ENCODE measurements at regions not wholly inside any gene's neighbourhood (a gene's known extent, or its start where the extent isn't known, plus 50 kb on each side); places are given as distances from the start of the nearest gene placed in this dataset.

DNA sequence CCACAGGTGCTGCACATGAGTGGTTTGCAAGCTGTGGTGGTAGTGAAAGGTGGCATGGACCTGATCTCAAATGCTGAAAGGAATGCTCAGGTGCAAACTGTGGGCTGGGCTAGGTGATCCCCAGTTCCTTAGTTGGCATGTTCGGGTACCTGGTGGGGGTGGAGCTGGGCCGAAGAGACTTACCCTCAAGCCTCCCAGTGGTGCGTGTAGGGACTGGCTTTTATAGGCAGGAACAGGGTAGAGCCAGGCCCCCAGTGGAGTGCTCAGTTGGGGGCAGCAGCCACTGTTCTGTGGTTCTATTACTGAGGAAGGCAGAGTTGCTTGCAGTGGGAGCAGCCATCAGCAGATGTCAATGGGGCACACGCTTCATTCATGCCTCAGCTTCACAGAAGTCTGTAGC, 399.8 kb downstream of the HTR1B start:
- no peak for DNase-seq

DNA sequence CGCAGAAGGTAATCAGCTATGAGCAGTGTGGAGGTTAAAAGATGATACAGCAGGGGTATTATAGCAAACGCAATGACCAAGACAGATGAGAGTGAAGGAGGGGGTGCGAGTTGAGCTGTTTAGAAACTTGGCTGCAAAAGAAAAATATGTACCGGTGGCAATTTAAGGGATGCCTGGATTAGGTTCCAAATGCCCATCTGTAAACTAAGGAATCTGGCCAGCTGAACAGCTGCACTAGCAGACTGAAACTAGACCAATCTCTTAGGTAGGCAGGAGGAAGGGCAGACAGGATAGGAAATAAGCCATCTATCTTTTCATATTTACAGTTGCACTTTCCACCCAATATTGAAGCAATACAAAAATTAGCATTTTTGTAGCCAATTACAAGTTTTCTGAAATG, 407.6 kb downstream of the HTR1B start:
- DNase-seq = no peak

DNA sequence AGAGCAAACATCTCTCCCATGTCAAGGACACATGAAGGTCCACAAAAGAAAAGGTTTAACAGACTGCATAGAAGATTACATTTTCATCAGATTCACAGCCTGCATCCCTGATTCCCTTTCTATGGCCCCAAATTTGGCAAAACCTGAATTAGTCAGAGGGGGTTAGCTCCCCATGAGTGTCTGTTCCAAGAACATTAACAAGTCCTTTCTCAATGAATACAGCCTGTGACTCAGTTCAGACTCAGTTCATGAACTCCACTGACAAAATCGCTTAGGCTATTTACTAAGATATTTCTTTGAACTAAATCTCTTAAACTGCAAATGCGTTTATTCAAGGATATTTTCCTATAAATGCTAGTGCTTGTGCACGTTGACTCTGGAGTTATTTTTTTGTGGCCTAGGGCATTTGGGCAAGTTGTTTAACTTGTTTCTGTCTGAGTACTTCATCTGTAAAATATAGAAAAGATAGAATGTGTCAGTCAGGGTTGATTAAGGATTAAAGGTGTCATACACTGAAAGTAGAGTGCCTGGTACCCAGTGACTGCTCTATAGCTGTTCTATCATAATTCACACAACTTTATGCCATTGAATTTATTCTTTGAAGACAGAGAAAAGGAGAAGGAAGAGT, 422.6 kb downstream of the HTR1B start:
- no peak for DNase-seq

DNA sequence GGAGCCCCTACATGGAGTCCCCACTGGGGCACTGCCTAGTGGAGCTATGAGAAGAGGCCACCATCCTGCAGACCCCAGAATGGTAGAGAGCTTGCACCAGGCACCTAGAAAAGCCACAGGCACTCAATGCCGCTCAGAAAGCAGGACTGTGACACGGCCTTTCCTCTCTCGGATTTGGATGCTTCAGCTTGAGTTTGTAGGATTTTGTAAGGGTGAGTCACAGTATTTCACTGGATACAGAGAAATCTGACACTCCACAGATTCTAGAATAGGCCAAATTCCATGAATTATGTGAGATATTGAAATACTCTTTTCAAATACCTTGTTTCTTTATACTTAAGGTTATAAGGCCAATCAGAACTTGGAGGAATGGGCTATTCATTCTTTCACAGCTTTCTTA, 424.5 kb downstream of the HTR1B start:
- no peak for DNase-seq

DNA sequence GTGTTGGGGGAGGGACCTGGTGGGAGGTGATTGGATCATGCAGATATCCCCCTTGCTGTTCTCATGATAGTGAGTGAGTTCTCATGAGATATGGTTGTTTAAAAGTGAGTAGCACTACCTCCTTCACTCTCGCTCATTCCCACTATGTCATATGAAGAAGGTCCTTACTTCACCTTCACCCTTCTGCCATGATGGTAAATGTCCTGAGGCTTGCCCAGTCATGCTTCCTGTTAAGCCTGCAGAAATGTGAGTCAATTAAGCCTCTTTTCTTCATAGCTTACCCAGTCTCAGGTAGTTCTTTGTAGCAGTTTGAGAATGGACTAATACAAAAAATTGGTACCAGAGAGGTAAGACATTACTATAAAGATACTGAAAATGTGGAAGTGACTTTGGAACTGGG, 425.9 kb downstream of the HTR1B start:
- DNase-seq = no peak

DNA sequence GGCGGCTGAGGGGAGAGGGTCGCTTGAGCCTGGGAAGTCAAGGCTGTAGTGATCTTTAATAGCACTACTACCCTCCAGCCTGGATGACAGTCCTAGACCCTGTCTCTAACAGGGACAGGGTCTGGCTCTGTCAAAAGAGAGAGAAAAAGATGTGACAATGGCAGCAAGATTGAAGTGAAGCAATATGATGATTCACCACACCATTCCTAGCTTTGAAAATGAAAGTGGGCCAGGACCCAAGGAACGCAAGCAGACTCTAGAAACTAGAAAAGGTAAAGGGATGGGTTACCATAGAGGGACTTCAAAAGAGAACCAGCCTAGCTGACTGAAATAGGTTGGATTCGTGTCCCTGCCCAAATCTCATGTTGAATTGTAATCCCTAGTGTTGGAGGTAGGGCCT, 426.9 kb downstream of the HTR1B start:
- DNase-seq = no peak

DNA sequence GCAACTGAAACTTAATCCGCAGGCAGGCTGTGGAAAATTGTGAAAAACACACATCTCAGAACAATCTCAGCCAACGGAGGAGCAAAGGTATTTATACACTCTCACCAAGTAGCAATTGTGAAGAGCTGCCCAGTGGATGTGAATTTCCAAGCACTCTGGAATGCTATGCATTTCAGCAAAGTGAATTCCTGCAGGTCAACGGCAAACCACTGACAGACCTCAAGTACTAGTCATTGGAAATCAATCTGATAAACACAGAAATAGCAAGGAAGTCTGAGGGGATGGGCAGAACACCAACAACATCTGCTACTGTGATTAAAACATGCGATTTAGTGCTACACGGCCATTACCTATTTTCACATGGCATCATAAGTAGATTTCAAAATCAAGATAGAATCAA, 429.1 kb downstream of the HTR1B start:
- DNase-seq = no peak

DNA sequence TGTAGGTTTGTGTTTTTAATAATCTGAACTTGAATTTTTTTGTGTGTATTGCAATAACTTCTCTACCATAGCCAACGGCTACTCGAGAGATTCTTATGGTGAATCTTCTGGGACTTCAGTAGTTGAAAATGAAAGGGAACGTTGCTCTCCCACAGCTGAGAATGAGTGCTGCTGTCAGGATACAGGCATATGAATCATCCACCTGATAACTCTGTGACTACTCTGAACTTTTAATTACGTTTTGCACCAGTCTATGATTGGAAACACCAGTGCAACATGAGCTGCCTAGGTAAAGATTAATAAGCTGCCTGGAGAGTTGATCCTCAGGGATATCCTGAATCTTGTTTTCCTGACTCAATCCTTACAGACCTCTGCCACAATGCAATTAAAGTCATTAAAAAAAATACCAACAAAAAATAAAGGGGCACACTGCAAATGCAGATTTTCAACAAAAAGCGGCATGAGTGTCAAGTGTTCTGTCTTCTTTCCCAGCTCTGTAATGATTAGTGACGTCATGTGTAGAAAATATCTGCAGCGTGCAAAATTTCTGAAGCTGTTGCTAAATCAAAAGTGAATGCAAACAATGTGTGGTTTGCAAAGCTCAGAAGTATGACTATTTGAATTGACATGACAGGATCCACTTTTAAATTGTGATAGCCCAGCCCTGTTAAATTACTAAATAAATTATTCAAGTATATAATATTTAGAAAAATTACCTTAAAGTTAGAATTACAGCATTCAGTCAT, 432.2 kb downstream of the HTR1B start:
- no peak for DNase-seq

DNA sequence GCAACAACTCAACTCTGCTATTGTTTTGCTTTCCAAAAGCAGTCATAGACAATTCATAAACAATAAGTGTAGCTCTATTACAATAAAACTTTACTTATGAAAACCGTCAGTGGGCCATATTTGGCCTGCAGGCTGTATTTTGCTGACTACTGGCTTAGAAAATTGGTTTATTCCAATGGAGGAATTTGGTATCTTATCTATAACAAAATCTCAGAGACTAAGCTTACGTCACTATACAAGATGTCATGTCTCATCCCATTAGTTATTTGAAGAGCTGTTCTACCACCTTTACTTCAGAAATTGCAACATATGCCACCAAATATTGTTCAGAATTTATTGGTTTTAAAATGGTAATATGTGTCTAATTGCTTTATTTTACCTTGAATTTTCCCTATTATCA, 436.9 kb downstream of the HTR1B start:
- no peak for DNase-seq

DNA sequence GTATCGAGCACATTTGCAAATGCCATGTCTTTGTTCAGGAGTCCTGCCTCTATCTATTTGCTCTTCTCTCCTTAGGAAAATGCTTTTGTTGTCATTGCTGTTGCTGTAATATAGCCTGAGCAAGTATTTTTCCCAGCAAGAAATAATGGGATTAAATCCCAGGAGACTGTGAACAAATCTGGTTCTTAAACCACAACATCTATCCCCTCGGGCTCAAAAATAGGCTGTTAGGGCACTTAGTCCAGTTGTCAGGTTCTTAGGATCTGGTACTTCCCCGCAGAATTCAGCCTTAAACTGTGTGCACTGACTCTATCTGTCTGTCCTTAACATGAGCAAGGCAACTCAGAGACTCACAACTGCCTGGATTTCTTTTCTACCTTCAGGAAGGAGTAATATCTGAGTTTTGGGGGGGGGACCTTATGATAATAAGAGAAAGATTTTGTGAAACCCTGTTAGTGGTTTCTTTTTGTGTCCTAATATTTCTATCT, 437.5 kb downstream of the HTR1B start:
- no peak for DNase-seq

DNA sequence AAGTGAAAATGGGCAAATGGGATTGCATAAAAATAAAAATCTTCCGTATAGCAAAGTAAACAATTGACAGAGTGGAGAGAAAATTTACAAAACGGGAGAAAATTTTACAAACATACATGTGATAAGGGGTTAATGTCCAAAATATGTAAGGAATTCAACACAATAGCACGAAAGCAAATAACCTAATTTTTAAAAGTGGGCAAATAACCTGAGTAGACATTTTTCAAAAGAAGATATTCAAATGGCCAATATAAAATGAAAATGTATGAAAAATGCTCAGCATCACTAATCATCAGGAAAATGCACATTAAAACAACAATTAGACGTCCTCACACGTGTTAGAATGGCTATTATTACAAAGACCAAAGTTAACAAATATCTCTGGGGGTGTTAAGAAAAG, 441.5 kb downstream of the HTR1B start:
- no peak for DNase-seq

DNA sequence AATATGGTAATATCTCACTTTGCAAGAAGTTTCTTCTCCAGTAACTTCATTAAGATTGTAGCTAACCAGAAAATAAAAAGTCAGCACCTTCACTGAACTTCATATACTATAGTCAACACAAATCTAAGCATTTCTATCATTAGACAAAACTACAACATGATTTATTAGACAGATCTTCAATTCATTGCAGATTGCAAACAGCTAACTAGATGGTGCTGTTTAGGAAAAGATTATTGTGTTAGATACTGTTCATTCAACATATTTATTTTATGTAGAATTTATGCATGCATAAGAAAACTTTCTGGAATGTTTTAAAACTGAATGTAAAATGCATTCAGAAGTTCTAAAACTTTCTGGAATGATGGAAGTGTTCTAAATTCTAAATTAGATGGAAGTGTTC, 442.1 kb downstream of the HTR1B start:
- no peak for DNase-seq

DNA sequence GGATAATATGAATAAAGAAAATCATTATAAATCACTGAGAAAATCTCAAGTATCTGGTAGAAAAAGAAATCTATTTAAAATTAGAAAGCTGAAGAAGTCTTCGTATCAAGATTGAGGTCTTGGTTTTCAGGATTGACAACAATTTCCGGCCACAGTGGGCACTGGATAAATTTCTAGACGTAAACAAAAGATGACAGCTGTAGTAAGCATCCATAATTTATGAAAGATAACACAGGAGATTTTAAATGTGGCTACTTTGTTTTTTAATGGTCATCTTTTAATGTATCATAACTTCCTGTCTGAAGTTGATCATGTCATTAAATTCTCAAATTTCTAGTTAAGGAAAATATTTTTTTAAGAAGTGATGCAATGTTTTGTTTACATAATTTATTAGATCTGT, 444.2 kb downstream of the HTR1B start:
- DNase-seq = no peak

DNA sequence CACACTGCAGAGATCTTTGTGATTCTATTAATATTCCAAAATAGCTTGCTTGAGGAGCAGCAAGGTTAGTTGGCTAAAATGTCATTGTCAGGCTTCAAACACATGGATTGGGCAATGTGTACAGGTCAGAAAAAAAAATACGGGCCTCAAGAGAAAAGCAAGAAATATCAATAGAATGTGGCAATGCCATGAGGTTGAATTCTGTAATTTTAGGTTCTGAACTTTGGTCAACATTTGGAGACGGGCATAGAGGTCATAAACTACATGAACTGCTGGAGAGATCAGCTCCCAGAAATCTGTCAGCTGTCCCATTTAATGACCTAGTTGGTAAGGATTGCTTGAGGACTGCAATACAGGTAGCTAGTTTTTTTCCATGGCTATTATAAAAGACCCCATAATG, 445.8 kb downstream of the HTR1B start:
- no peak for DNase-seq

DNA sequence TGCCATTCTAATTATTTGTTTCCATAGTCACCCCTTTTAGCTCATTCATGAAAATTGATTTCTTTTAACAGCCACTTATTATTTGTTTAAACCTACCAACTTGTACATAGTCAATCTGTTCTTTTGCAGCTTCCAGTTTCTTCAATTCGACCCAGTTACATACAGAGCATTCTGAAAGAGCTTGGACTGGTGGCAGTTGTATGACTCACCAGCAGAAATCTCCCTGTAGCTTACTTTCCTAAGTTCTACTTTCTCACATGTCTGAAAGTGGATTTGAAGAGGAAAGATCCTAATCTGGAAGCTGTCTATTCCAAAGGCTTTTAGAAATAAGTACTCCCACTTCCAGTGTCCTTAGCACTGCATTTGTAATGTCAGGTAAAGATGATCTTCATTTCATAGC, 447.9 kb downstream of the HTR1B start:
- DNase-seq = no peak

DNA sequence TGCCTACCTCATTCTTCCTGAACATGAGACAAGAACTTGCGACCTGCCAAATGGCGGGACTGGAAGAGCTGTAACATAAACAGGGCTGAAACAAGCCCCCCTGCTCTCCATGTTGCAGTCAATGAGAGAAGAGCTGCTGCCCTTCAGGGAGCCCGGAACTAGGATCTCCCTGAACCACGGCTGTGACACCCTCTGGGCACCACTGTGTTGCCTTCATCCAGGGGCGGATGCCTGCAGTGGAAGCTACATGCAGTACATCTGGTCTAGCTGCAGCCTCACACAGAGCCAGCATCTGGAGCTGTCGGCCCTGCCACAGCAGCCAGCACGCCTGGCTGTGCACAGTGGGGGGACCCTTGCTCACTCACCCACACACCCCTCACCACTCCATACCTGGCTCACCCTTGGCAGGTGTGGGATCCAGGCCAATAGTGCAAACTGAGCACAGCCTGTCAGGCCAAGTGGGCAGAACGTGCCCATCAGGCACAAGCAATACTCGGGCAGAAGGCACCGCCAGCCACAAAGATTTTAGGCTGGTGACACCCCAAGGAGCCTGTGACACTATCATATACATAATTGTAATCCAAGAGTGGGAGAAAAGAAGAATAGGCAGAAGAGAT, 451.3 kb downstream of the HTR1B start:
- no peak for DNase-seq

DNA sequence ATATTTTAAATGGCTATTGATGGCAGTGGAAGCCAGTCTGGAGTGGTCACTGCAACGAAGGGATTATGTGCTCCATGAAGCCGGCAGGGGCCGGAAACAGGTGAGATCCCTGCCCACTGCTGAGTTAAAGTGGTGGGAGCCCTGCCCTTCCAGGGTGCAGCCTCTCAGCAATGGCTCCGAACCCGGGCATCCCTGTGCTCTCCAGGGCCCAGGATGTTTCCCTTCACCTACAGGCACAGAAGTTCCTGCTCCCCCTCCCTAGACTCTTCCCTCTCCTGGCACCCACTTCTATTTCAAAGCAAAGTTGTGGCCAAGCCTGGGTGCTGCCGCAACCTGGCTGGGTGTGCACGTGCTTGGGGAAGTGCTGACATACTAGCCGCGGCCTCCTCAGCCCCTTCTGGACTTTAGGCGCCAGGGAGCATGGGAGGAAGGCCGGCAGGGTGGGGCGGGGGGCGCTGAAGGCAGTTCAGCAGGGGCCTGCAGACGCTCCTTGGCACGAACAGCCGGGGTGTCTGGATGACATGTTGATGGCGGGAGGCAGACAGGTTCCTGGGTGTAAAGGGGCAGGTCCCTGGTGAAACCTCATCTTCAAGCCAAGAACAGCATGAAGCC, 452.3 kb downstream of the HTR1B start:
- DNase-seq = no peak

DNA sequence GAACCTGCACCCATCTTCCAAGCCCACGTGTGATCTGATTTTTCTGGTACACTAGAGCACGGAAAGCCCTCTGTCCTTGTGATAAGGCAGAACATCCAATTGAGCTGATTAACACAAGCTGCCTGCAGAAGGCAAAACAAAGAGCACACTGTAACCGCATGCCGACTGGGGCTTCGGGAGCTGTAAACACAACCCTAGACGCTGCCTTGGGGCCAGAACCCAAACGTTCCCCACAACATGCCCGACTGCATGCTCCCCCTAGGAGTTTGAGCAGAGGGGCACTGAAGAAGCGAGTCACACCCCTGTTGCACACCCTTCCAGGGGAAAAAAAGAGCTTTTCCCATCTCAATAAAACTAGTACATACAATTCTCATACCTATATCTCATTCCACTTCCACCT, 470.7 kb downstream of the HTR1B start:
- no peak for DNase-seq

DNA sequence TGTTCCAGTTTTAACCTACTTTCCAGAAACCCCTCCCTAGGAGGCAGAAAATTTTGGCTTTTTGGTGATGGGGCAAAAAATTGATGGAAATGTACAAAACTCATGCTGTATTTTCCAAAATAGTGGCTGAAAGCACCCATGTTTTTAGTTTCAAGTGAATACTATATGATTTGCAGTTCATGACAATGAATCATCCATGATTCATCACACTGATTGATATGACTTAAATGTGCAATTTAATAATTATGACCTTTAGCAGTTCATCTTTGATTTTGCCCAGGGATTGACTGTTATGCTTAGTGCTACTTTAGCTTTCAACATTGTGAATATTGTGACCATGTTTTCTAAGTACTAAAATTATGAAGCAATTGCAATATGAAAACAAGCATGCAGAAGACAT, 478.7 kb downstream of the HTR1B start:
- no peak for DNase-seq

DNA sequence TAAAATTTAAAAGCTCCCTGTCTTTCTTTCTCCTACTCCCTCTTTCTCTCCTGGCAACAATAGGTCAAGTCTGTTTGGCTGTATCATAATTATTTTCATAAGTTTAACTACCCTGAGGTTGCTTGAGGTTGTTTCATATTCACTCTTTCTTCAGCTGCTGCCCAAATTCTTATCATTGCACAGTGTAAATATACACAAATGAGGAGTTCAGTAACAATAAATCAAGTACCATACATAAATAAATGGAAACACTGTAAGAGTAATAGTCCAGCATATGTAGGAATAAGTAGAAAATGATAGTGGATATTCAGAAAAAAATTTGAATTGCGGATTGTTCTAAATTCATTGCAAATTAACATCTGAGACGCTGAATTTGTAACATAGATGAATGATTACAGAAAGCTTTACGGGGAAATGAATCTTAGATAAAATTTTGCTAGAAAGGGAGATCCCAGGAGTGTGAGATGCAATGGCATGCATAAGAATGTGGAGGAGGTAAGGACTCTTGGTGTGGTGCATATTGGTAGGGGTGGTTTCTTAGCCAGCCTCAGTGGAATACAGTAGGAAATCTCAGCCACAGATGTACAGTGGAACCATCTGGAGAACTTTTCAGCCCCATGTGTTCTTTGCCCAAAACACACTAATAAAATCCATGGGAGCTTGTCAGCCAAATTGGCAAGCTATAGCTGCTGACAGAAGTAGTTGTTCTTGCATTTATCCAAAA, 480.7 kb downstream of the HTR1B start:
- DNase-seq = no peak

DNA sequence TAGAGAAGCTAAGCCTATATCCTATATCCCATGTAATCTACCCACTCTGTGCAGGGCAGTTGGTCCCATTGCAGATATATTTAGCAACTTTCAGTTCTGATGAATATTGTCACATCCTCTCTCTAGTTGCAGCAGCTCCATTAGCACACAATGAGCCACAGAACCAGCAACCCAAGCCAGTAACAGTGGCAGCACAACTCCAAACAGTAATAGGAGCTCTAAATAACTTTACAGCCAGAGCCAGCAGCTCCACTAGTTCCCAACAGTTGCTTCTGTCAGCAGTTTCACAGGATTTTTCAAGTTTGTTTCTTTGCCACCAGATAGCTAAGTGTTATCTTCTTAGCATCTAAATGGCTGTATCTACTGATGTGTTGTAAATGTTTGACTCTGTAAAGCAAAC, 490.8 kb downstream of the HTR1B start:
- DNase-seq = no peak

DNA sequence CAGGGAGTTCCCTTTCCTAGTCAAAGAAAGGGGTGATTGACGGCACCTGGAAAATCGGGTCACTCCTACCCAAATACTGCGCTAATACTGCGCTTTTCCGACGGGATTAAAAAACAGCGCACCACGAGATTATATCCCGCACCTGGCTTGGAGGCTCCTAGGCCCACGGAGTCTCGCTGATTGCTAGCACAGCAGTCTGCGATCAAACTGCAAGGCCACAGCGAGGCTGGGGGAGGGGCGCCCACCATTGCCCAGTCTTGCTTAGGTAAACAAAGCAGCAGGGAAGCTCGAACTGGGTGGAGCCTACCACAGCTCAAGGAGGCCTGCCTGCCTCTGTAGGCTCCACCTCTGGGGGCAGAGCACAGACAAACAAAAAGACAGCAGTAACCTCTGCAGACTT, 504.1 kb downstream of the HTR1B start:
- DNase-seq = peak; percentile 0

DNA sequence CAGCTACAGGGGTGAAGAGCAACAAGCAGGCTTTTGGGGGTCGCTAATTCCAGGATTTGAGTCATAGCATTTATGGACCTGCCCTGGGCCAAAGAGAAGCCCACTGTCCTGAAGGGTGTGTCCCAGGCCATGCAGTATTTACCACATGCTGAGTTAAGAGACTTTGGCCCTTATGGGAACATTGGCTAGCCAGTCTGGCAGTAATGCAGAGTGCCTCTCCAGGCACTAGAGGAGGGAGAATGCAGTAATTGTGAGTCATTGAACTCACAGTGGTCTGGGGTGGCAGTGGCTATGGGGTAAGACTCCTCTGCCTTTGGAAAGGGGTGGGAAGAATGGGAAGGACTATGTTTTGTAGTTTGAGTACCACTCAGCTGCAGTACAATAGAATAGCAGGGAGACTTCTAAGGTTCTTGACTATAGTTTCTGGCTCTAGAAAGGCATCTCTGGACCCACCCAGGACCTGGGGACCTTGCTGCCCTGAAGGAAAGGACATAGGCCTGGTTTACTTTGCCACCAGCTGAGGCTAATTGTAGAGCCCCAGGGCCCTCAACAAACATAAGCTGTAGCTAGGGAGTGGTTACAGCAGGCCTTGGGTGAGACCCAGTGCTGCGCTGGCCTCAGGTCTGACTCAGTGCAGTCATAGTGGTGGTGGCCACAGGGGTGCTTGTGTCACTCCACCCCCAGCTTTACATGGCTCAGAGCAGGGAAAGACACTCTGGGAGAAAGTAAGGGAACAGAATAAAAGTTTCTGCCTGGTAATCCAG, 520.9 kb downstream of the HTR1B start:
- no peak for DNase-seq

Measured in NCI-H510A treated with DMSO at 0.1 percent for 48 hours (cell line).